ENCODE measurements at regions not wholly inside any gene's neighbourhood (a gene's known extent, or its start where the extent isn't known, plus 50 kb on each side); places are given as distances from the start of the nearest gene placed in this dataset.
"Not testable (repeated sequence)": the region's sequence is repeated elsewhere in the genome, so short reads cannot be mapped to it uniquely, and the experiment has no call there.

GRCh38 chr20:24418731-24419130 lies 50.7 kb upstream of the SYNDIG1 start:
- Mint-ChIP-seq H3K4me3 (ENCODE audit: low read depth) (no peak overlapping the region), H3K27me3 (no peaks in the 10 kb centered on the region), H3K36me3 (ENCODE audit: insufficient read depth) (peaks cover 2% of the 10 kb centered on the region), H3K9me3 (ENCODE audit: low read depth) (peaks cover 12% of the 10 kb centered on the region), H3K4me1 (ENCODE audit: low read depth) (no peaks in the 10 kb centered on the region), H3K27ac (no peak overlapping the region)
- TF ChIP-seq CTCF (IDR thresholded peaks at IDR 0.05; ENCODE audit: unreplicated experiment), result no peak
- DNase-seq (ENCODE audit: low spot score, unreplicated experiment), result no peak

- Mint-ChIP-seq H3K4me3 (ENCODE audit: low read depth) (no peak overlapping the region), H3K27me3 (no peaks in the 10 kb centered on the region), H3K27ac (no peak overlapping the region), H3K36me3 (ENCODE audit: insufficient read depth) (peaks cover 2% of the 10 kb centered on the region), H3K9me3 (ENCODE audit: low read depth) (peaks cover 12% of the 10 kb centered on the region), H3K4me1 (ENCODE audit: low read depth) (no peaks in the 10 kb centered on the region)
- no peak for TF ChIP-seq CTCF (IDR thresholded peaks at IDR 0.05; ENCODE audit: unreplicated experiment)
- no peak for DNase-seq (ENCODE audit: low spot score, unreplicated experiment)
Observed at GRCh38 chr20:24417485-24417884, 51.9 kb upstream of the SYNDIG1 start.

- not testable (repeated sequence) for H3K27me3 Mint-ChIP-seq, H3K27ac Mint-ChIP-seq
Observed at GRCh38 chr20:24415444-24415843, 54.0 kb upstream of the SYNDIG1 start.

GRCh38 chr20:24411834-24412216 lies 57.6 kb upstream of the SYNDIG1 start:
- no peak overlapping the region for H3K4me3 Mint-ChIP-seq (ENCODE audit: low read depth)
- H3K4me1 Mint-ChIP-seq (ENCODE audit: low read depth), result no peaks in the 10 kb centered on the region
- H3K36me3 Mint-ChIP-seq (ENCODE audit: insufficient read depth), result peaks cover under 1% of the 10 kb centered on the region
- no peak for DNase-seq (ENCODE audit: low spot score, unreplicated experiment)
- no peak for TF ChIP-seq CTCF (IDR thresholded peaks at IDR 0.05; ENCODE audit: unreplicated experiment)
- peaks cover 8% of the 10 kb centered on the region for H3K27me3 Mint-ChIP-seq
- H3K9me3 Mint-ChIP-seq (ENCODE audit: low read depth), result peaks cover 12% of the 10 kb centered on the region
- H3K27ac Mint-ChIP-seq, result no peak overlapping the region

More at GRCh38 chr20:24415444-24415843, 54.0 kb upstream of the SYNDIG1 start:
- H3K36me3 Mint-ChIP-seq (ENCODE audit: insufficient read depth); DNase-seq (ENCODE audit: low spot score, unreplicated experiment); H3K4me3 Mint-ChIP-seq (ENCODE audit: low read depth); H3K4me1 Mint-ChIP-seq (ENCODE audit: low read depth): not testable (repeated sequence)
- peaks cover 12% of the 10 kb centered on the region for H3K9me3 Mint-ChIP-seq (ENCODE audit: low read depth)

GRCh38 chr20:24411003-24411833 lies 58.2 kb upstream of the SYNDIG1 start:
- no peak for DNase-seq (ENCODE audit: low spot score, unreplicated experiment)
- no peak overlapping the region for H3K4me3 Mint-ChIP-seq (ENCODE audit: low read depth)
- H3K27me3 Mint-ChIP-seq, result peaks cover 8% of the 10 kb centered on the region
- H3K4me1 Mint-ChIP-seq (ENCODE audit: low read depth), result no peaks in the 10 kb centered on the region
- no peak overlapping the region for H3K27ac Mint-ChIP-seq
- H3K36me3 Mint-ChIP-seq (ENCODE audit: insufficient read depth), result no peaks in the 10 kb centered on the region
- peaks cover 12% of the 10 kb centered on the region for H3K9me3 Mint-ChIP-seq (ENCODE audit: low read depth)
- TF ChIP-seq CTCF (IDR thresholded peaks at IDR 0.05; ENCODE audit: unreplicated experiment), result no peak

GRCh38 chr20:24407151-24407550 lies 62.3 kb upstream of the SYNDIG1 start:
- DNase-seq (ENCODE audit: low spot score, unreplicated experiment), result no peak
- no peak for TF ChIP-seq CTCF (IDR thresholded peaks at IDR 0.05; ENCODE audit: unreplicated experiment)
- no peaks in the 10 kb centered on the region for H3K9me3 Mint-ChIP-seq (ENCODE audit: low read depth)
- H3K4me1 Mint-ChIP-seq (ENCODE audit: low read depth), result peaks cover 4% of the 10 kb centered on the region
- H3K27me3 Mint-ChIP-seq, result peaks cover 8% of the 10 kb centered on the region
- H3K4me3 Mint-ChIP-seq (ENCODE audit: low read depth), result no peak overlapping the region
- no peaks in the 10 kb centered on the region for H3K36me3 Mint-ChIP-seq (ENCODE audit: insufficient read depth)
- no peak overlapping the region for H3K27ac Mint-ChIP-seq

All from progenitor cell of endocrine pancreas (in vitro differentiated cells).